AML-193 (cell line): ENCODE measurements at regions not wholly inside any gene's neighbourhood (a gene's known extent, or its start where the extent isn't known, plus 50 kb on each side); places are given as distances from the start of the nearest gene placed in this dataset.
"Not testable (repeated sequence)": the region's sequence is repeated elsewhere in the genome, so short reads cannot be mapped to it uniquely, and the experiment has no call there.

Source experiments
- DNase-seq, 2 experiments: peaks; one replicate each; lab custom pipeline; 2025; lab: John Stamatoyannopoulos, UW

DNA sequence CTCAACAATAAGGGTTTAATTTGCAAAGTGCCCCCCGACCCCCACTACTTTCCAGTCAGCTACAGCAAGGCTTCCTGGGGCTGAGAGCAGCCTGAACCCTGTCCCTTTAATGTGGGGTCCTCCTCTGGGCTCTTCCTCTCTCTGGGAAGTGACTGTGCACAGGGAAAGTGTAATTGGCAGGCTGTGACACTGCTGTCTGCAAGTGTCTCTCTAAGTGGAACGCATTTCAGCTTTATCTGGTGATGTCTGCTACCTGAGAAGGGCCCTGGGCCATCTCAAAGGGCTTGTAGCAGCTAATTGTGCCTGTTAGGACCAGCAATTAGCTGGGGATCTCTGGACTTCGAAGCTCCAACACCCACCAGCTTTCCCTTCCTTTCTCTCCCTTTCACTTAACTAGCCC is 406.6 kb downstream of the TSHZ3 start:
- DNase-seq: no peak

DNA sequence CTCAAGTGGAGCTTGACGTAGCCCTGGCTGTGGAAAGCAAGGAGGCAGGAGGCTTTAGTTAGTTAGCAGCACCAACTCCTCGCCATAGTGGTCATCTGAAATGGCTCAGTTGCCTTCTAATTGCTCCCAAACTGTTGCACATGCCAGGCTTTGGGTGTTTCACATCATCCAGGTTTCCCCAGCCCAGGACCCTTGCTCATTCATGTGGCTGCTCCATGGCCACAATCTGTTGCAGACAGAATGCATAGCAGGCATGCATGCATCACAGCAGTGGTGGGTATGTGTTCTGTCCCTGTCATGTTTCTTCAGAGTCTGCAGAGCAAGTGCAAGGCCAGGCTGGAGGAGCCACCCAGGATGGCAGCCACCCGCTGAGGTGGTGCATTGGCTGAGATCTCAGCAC is 407.6 kb downstream of the TSHZ3 start:
- DNase-seq: no peak

DNA sequence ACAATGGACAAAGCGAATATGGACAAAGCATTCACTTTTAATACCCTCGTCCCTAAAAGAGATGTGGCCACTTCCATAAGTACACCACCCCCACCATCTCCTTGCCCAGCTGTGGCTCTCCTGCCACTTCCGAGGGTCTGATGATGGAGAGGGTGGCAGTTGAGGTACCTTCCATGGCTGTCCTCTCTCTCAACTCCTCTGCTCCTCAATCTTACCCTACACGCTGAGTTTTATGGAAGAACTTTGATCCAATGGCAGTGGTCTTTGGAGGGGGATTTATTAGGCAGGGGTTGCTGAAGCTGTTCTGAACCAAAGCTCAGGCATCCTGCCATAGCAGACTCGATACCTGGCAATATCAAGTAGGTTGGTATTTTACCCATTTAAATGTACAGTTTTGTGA is 413.0 kb downstream of the TSHZ3 start:
- no peak for DNase-seq

DNA sequence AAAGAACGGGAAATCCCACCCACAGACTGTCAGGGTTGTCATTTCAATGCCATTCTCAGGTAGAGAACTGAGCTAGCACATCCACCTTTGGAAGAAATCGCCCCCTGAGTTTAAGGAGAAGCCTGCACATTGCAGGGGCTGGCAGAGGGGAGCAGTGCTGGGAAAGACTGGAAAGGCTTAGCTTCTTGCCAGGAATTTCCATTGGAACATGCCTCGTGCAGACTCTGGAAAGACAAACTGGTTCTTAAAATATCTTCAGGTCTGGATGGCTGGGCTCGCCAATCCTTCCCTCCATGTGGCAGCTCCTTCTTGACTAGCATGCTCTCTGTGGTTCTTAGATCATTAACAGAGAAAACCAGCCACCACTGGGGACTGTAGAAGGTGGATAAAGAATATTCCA is 414.1 kb downstream of the TSHZ3 start:
- no peak for DNase-seq

DNA sequence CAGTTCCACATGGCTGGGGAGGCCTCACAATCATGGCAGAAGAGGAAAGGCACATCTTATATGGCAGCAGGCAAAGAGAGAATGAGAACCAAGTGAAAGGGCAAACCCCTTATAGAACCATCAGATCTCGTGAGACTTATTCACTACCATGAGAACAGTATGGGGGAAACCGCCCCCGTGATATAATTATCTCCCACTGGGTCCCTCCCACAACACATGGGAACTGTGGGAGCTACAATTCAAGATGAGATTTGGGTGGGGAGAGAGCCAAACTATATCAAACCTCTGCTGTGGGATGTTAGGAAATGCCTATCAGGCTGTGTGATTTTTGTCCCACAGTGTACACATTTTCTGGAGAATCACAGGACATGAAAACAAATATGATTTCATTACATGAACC is 415.8 kb downstream of the TSHZ3 start:
- DNase-seq: not testable (repeated sequence)

DNA sequence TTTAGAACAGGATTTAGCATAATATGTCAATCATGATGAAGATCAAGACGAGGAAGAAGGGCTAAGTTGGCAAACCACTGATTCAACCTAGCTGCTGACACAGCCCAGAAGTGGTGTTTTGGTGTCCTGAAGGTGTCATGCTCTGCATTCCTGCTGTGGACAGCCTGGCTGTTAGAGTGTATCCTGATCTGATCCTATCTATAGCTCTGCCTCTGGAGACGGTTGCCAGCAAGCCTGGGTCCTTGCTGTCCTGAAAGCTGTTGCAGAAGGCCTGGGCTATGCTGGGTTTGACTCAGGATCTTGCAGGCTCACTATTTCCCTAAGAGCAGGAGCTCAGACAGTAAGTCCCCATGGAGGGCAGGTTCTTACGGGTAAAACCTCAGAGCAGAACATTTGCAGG is 416.4 kb downstream of the TSHZ3 start:
- no peak for DNase-seq

DNA sequence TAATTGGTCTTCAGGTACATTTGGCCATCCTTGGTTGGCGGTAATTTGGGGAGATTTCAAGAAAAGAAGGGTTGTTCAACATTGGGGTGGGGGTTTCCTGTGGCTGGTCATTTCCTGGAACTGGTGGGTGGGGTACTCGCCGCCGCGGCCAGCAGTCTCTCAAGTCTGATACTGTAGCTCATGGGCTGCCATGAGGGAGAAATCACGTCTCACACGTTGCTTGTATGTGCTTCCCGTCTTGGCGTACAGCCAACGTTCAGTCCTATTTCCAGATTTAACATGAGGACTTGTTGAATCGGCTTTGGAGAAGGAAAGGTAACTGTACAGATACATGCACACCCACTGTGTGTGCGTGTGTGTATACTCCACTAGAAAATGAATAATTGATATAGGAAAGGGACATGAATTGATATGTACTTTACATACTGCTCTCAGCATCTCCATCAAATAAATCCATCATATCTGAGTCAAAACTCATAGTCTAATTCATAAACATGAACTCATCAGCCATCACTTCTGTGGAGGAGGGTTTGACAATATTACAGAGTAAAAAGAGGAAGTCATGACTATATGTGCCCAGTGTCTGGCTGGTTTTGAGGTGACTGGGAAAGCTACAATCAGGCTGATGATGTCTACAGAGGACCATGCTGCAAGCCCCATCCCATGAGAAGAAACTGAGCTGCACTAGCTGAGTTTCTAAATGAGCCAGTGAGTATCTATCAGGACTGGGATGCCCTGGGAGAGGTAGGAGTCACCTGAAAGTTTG is 418.1 kb downstream of the TSHZ3 start:
- peak in 1 of 2 experiments; percentile 0 for DNase-seq

DNA sequence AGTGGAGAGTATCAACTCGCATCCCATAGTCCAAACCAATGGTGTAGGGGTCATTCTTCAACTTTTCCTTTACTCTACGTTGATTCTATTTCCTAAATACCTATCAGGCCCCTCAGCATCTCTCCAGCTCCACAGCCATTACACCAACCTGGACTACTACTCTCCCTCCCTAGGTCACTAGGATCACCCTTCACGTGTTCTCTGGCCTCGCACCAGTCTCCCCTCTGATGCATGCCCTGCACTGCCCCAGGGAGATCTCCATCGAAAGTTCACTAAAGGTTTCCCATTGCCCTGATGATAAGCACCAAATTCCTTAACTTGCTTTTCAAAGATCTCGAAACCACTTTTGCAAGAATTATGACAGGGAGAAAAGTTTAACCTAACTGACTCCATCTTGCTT is 421.5 kb downstream of the TSHZ3 start:
- no peak for DNase-seq

DNA sequence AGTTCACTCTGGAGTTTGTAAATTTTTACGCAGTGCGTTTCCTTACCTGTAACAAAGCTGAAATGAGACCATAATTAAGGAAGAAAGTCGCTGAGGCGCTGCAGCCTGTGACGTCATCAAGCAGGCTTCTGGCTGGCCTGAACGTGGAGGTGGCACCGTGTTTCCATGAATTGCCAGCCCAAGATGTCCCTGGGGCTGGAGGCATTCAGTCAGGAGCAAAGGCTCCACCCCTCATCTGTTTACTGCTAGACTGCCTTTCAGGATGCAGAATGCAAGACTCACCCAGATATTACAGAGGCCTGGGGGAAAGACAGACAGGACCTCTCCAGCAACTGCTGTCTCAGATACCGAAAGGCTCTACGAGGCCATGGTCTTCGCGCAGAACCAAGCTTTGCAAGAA is 424.6 kb downstream of the TSHZ3 start:
- no peak for DNase-seq

DNA sequence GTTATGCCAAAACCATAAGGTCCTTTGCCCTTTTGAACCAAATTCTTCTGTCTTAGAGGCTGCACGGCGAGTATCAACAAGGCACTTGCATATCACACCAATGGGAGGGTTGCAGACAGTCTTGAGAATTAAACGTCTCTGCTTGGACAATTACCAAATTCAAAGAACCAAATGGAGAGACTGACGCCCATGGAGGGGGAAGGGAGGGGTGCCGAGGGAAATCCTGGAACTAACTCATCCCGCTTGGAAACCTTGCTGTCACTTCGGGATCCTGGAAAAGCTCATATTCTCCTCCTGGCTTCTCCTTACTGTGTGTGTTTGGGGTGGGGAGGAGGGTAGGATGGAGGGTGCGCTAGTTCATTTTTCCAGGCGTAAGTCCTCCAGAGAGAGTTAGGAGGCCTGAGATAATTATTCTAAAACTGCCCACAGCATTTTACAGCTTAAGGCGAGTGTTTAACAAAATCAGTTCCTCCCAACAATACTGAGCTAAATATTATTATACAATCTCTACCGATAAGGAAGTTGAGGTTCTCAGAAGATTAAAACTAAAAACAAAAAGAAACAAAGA is 425.1 kb downstream of the TSHZ3 start:
- DNase-seq: no peak

DNA sequence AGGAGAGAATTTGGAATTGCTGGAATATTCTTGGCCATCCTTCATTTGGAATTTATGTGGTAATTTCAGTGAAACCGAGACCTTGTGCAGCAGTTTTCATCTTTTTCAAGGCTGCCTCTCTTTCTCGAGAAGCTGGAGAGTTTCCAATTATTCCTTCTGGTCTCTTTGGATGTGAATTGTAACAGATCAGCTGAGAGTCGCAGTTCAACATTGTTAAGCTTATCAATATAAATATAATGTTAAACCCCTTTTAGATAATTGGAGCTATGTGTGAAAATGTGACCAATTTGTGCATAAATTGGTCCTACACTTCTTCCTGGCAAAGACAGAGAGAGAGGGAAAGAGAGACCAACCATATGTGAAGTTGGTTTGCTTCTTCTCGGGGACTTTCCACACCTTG is 425.6 kb downstream of the TSHZ3 start:
- no peak for DNase-seq

DNA sequence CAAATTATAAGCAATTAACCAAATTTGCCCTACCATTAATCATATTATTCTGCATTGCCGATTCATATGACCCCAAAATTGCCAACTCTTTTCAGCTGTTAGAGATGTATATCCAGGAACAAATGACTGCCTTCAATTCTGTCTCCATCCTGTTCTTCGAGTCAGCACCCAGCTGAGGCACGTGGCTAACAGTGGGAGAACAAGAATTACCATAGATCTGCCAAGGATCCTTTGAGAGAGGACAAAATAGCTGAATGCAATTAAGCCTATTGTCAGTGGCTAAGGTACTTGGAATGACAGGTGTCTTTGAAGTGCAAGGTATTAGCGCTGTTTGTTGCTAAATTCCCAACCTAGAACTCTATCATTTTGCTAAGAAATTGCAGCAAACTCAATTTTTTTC is 426.1 kb downstream of the TSHZ3 start:
- DNase-seq: no peak

DNA sequence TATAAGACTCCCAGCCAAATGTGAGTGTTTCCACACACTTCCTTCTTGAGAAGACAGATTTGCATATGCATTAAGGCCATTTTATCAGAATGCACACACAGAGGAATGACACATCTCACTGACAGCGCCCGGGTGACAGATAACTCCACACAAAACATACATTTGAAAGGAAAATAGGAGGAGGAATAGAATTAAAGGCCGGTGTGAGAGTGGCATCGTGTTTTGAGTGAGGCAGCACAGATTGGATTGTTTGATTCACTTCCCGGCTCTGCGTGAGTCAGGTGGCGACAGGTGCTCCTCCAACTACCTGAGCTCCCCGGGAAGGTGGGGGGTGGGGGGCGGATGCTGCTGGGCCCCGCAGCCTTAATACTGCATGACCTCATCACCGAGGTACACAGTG is 429.0 kb downstream of the TSHZ3 start:
- DNase-seq: no peak

DNA sequence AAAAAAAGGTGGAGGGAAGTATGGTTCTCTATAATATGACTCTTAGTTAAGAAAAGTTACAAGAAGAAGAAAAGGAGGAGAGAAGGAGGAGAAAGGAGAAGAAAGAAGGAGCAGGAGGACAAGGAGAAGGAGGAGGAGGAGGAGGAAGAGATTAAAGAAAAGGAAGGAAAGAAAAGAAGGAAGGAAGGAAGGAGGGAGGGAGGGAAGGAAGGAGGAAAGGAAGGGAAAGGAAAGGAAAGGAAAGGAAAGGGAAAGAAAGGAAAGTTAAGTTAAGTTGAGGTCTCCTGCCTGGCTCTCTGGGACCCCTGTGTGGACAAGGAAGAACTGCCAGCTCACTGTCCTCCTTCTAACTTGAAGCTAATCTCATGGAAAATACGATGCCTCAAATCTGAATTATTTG is 429.5 kb downstream of the TSHZ3 start:
- DNase-seq: no peak

DNA sequence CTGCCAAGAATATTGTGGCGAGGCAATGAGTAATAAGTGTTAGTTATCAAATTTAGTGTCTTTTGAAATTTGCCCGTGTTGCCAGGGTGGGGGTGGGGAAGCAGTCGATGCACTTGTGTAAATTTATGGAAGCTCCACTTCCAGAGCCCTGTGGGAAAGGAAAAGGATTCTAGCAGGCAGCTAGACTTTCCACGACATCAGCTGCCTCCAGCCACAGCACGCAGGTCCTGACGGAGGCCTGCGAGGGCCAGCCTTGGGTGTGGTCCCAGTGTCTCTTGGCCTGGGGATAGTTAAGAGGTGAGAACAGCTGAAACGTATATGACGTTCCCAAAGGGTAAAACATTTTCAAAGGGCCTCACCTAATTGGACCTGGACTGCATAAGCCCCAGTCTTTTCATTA is 433.0 kb downstream of the TSHZ3 start:
- no peak for DNase-seq

DNA sequence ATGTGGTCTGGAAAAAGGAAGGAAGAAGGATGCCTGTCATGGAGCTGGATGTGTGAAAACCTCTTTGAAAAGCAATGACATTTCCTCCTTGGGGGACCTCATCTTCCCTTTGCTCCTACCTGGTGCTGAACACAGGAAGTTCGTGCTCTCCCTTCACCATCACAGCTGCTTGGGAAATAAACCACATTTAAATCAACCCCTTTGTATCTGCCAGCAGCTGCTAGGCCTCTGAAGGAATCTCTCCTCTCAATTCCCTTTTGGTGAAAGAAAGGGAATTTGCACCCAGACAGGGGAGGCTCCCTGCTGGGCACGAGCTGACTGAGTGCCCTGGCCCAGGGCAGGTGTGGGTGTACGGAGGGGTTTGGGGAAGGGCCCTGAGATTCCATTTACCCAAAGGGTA is 437.7 kb downstream of the TSHZ3 start:
- DNase-seq: no peak

DNA sequence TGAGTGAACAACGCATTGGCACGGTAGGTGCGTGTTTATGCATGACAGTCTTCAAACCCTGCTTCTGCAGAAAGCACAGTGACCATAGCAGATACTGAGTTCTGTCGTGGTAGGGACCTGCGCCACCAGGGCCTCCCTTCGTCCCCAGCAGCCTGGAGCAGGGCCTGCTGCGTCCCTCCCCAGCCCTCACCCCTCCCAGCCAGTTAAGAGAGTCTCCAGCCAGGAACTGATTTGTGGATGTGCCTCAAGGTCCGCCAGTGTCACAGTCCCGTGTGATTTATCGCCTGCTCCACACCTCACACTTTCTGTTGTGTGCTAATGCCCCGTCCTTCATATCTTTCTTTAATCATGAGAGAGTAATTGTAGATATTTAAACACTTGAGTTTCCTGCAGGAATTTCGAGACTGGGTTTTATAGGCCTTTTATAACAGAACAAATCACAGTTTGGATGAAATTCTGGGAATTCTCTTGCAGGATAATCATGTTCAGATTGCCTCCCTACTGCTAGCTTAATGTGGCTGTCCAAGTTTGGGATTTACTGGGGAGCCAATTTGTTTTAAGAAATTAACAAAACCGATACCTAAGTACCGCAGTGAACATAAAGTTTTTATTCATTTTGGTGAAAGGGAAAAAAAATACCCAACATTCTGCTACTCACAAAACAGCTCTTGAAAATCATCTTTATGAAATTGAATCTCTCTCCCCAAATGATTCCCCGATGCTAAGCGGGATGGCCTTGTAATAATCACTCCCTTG is 438.6 kb downstream of the TSHZ3 start:
- no peak for DNase-seq

DNA sequence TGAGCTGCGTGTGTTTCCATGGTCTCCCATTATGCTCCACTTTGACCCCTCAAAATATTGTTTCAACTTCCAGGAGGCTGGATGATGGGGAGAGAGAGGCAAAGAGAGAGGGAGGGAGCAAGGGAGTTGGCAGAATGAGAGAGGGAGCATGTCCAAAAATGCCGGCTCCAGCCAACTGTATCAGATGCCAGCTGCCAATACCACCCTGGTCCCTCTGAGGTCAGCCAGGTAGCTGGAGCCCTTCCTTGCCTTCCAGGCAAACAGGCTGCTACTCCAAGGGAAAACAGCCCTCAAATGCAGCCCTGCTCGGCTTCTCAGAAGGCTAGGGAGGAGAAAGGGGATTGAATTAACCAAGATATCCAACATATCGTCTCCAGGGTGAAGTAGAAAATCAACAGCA is 440.0 kb downstream of the TSHZ3 start:
- no peak for DNase-seq

DNA sequence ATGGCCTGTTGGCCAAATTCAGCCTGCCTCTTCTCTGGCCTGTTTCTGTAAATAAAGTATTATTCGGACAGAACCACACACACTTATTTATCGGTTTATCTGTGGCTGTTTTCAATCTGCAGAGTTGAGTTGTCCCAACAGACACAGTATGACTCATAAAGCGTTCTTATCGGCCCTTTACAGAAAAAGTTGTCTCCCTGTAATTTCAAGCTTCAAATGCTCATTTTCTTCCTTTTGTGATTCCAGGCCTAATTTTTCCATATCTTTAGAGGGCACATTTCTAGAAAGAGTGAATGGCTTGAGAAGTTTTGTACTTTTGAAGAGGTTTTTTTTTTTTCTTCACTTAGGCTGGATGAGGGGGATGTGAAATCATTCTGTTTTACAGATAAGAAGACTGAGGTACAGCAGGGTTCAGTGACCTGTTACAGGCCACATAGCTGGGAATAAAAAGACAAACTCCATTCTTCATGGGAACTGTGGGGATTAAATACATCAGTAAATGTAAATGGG is 440.9 kb downstream of the TSHZ3 start:
- DNase-seq: no peak

DNA sequence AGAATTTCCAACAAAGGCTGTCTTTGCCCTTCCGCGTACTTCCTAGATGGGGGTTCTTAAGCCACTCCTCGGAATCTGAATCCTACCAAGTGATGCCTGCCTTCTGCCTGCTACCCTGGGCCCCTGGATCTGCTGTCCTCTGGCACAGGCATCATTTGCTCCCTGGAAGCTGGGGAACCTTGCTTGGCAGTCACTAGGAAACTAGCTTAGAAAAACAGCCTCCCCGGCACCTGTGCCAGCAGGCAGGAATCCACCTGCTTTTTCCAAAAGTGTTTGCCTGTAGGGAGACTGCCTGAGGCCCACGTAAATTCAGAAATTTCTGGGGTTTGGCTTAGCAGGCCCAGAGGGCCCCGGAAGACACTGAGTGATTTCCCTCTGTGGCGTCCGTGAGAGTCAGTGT is 442.4 kb downstream of the TSHZ3 start:
- no peak for DNase-seq

DNA sequence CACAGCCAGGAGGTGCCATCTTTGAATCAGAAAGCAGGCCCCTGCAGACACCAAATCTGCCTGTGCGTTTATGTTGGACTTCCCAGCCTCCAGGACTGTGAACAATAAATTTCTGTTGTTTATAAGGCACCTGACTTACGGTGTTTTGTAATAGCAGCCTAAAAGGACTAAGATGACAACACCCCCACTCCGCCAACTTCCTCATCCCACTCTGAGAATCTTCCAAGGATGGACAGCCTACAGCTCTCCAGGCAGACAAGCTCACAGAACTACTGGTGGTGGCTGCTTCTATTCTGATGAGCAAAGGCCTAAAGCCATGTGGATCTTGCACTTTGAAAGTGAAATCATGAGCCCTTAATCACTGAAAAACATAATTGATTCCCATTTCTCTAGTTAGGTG is 449.2 kb downstream of the TSHZ3 start:
- DNase-seq: no peak

DNA sequence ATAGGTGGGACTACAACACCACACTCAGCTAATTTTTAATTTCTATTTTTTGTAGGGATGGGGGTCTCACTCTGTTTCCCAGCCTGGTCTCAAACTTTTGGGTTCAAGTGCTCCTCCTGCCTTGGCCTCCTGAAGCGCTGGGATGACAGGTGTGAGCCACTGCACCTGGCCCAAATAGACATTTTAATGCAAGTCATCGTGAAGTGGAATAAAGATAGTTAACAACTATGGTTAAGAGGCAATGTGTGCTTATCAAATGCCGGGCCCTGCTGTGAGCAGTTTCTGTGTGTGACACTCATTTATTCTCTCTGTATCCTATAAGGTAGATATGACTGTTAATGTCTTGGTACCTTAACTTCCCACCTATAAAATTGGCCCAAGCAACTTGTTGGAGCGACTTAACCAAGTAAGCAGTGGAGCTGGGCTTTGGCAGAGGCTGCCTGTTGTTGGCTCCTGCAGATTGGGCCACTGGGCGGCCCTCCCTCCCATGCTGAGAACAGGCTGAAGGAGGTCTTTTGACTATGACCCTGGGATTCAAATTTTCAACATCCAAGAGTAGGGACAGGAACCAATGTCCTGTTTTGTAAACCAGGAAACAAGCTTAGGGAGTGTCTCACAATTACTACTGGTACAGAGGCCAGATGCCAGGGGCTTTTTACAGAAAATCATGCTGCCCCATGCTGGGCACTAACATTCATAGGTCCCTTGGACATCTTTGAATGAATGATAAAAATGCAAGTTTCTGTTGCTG is 450.7 kb downstream of the TSHZ3 start:
- DNase-seq: no peak

DNA sequence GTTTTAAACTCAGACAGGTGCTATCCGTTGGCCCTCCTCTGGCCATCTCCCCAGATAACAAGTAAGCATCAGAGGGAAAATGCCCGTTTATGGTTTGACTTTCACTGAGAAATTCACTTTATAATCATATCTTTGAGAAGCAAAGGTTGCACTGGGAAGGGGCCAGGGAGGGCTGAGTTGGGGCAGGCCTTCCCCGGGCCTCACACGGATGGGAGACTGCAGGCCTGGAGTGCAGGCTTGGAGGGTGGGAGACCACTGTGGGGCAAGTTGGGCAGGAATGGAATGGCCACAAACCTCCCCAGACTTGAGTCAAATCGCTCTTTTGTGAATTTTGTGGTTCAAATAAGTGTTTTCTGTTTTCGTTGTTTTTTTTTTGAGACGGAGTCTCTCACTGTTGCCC is 451.7 kb downstream of the TSHZ3 start:
- DNase-seq: no peak
